Breast epithelium (tissue), 3 donors: ENCODE measurements at regions not wholly inside any gene's neighbourhood (a gene's known extent, or its start where the extent isn't known, plus 50 kb on each side); places are given as distances from the start of the nearest gene placed in this dataset.

Experiments
- POLR2A ChIP-seq: fragments of 450-650 bp; IDR thresholded peaks from one replicate; pipeline ENCODE4 v1.6.1; 2016; ENCODE audit warnings: antibody characterized with exemption, mild to moderate bottlenecking, moderate library complexity
- POLR2AphosphoS5 ChIP-seq, 3 donors: sonication (generic); formaldehyde crosslinking; IDR thresholded peaks; one replicate each; pipeline ENCODE4 v1.6.1; 2017; ENCODE audit warnings: antibody characterized with exemption in 3 of 3
- TF ChIP-seq, protein P1 (sequence below), 3 donors: fragments of 450-650 bp; IDR thresholded peaks; one replicate each; pipeline ENCODE4 v1.5.1; 2016 to 2017; ENCODE audit warnings: antibody characterized with exemption in 3 of 3, mild to moderate bottlenecking in 3 of 3, moderate library complexity in 3 of 3

DNA sequence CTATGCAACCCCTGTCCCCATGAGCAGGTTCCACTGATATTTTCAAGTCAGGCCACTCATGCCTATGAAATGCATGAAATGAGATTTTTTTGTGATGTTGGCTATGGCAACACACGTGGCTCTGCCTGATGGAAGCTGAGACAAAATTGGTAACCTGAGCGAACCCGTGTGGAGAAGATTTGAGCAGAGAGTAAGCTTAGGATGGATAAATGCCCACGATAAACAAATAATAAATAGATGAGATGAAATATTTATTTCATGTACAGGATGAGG lies 153.4 kb upstream of the IER5L start:
- TF ChIP-seq, protein P1, sequence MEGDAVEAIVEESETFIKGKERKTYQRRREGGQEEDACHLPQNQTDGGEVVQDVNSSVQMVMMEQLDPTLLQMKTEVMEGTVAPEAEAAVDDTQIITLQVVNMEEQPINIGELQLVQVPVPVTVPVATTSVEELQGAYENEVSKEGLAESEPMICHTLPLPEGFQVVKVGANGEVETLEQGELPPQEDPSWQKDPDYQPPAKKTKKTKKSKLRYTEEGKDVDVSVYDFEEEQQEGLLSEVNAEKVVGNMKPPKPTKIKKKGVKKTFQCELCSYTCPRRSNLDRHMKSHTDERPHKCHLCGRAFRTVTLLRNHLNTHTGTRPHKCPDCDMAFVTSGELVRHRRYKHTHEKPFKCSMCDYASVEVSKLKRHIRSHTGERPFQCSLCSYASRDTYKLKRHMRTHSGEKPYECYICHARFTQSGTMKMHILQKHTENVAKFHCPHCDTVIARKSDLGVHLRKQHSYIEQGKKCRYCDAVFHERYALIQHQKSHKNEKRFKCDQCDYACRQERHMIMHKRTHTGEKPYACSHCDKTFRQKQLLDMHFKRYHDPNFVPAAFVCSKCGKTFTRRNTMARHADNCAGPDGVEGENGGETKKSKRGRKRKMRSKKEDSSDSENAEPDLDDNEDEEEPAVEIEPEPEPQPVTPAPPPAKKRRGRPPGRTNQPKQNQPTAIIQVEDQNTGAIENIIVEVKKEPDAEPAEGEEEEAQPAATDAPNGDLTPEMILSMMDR (IDR thresholded peaks at IDR 0.05) = no peak
- TF ChIP-seq POLR2A = no peak
- TF ChIP-seq POLR2AphosphoS5 (IDR thresholded peaks at IDR 0.05) = no peak
